K562 (cell line): ENCODE measurements at regions not wholly inside any gene's neighbourhood (a gene's known extent, or its start where the extent isn't known, plus 50 kb on each side); places are given as distances from the start of the nearest gene placed in this dataset.
A peak's percentile ranks its signal among the peaks of the same experiment; 100 is the strongest.

Source experiments
- ARHGAP35 ChIP-seq: fragments of 450-650 bp; IDR thresholded peaks from 2 replicates; pipeline ENCODE4 v1.6.1; 2018; ENCODE audit not compliant: partially characterized antibody
- CXXC5 ChIP-seq: fragments of 250-450 bp; sonication (Bioruptor Pico); IDR thresholded peaks from 2 replicates; pipeline ENCODE4 v1.8.0; 2022; ENCODE audit warnings: inconsistent platforms, mild to moderate bottlenecking, moderate library complexity
- HCFC1 ChIP-seq: IDR thresholded peaks from 2 replicates; pipeline ENCODE4 v1.6.1; 2012; ENCODE audit warnings: low read depth, low read length, improper control_type of control experiment
- HEY1 ChIP-seq: fragments of 250-450 bp; sonication (Bioruptor Pico); IDR thresholded peaks from 2 replicates; pipeline ENCODE4 v1.5.0; 2020; ENCODE audit warnings: mild to moderate bottlenecking, moderate library complexity, borderline replicate concordance
- LARP7 ChIP-seq: fragments of 450-650 bp; IDR thresholded peaks from 2 replicates; pipeline ENCODE4 v1.6.1; 2016
- POLR3G ChIP-seq: IDR thresholded peaks from 2 replicates; pipeline ENCODE4 v1.6.1; 2011; ENCODE audit not compliant: insufficient read length, insufficient replicate concordance; ENCODE audit errors: extremely low read depth
- PTBP1 ChIP-seq: fragments of 200-400 bp; formaldehyde crosslinking; IDR thresholded peaks from 2 replicates; pipeline ENCODE4 v1.6.1; 2017; ENCODE audit warnings: low read depth, low read length
- RBM15 ChIP-seq: fragments of 200-400 bp; formaldehyde crosslinking; IDR thresholded peaks from 2 replicates; pipeline ENCODE4 v1.6.1; 2018; ENCODE audit warnings: mild to moderate bottlenecking, low read length, moderate library complexity; ENCODE audit not compliant: insufficient read depth
- SP2 ChIP-seq: IDR thresholded peaks from 2 replicates; pipeline ENCODE4 v1.6.1; 2011; ENCODE audit warnings: mild to moderate bottlenecking, low read depth, low read length, moderate library complexity; ENCODE audit not compliant: poor library complexity, severe bottlenecking; ENCODE audit errors: extremely low read depth
- TAF1 ChIP-seq: IDR thresholded peaks from 2 replicates; pipeline ENCODE4 v1.6.1; 2011; ENCODE audit warnings: mild to moderate bottlenecking, low read length, moderate library complexity; ENCODE audit not compliant: insufficient read depth, control insufficient read depth, severe bottlenecking; ENCODE audit errors: extremely low read depth
- ZNF311 ChIP-seq: fragments of 250-450 bp; sonication (Bioruptor Pico); IDR thresholded peaks from 2 replicates; pipeline ENCODE4 v1.4.0; 2020; ENCODE audit warnings: mild to moderate bottlenecking, moderate library complexity
- TF ChIP-seq, protein P1 (sequence below), 3 experiments: IDR thresholded peaks in 2 of 3; conservative IDR thresholded peaks in 1 of 3; 2 replicates each; pipeline ENCODE4 v1.5.1; 2011 to 2012; ENCODE audit warnings: low read length in 3 of 3, mild to moderate bottlenecking in 3 of 3, control low read depth in 2 of 3, improper control_type of control experiment in 1 of 3, inconsistent platforms in 1 of 3, low read depth in 1 of 3, mixed read lengths in 1 of 3, moderate library complexity in 1 of 3; ENCODE audit not compliant: insufficient read depth in 2 of 3
- TF ChIP-seq, protein P2 (sequence below): fragments of 200-800 bp; sonication (Bioruptor generic); IDR thresholded peaks from 2 replicates; pipeline ENCODE4 v1.6.1; 2017; ENCODE audit warnings: missing genetic modification characterization, missing compliant biosample characterization

DNA sequence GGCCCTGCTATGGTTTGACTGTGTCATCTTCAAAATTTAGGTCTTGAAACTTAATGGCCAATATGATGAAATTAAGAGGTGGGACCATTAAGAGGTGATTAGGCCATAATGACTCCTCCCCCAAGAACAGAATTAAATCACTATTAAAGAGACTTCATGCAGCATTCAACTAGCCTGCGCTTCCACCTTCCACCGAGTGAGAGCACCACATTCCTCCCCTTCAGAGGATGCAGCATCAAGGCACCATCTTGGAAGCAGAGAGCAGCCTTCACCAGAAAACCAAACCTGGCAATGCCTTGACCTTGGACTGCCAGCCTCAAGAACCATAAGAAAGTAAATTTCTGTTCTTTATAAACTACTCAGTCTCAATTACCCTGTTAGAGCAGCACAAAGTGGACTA, 371.1 kb upstream of the NFE2L3 start:
- TF ChIP-seq HEY1, result no peak
- no peak for TF ChIP-seq HCFC1
- no peak for TF ChIP-seq RBM15
- no peak for TF ChIP-seq LARP7
- no peak for TF ChIP-seq POLR3G
- no peak for TF ChIP-seq CXXC5 (CRISPR knock-in tag)
- no peak for TF ChIP-seq SP2
- no peak for TF ChIP-seq PTBP1
- no peak for TF ChIP-seq ZNF311 (CRISPR knock-in tag)
- TF ChIP-seq, protein P1, sequence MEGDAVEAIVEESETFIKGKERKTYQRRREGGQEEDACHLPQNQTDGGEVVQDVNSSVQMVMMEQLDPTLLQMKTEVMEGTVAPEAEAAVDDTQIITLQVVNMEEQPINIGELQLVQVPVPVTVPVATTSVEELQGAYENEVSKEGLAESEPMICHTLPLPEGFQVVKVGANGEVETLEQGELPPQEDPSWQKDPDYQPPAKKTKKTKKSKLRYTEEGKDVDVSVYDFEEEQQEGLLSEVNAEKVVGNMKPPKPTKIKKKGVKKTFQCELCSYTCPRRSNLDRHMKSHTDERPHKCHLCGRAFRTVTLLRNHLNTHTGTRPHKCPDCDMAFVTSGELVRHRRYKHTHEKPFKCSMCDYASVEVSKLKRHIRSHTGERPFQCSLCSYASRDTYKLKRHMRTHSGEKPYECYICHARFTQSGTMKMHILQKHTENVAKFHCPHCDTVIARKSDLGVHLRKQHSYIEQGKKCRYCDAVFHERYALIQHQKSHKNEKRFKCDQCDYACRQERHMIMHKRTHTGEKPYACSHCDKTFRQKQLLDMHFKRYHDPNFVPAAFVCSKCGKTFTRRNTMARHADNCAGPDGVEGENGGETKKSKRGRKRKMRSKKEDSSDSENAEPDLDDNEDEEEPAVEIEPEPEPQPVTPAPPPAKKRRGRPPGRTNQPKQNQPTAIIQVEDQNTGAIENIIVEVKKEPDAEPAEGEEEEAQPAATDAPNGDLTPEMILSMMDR (IDR thresholded peaks at IDR 0.05 in 2 of 3, conservative IDR thresholded peaks at IDR 0.05 in 1 of 3; ENCODE audit: insufficient read depth in 2 of 3, low read depth in 1 of 3, low read length in 3 of 3), result peak in 2 of 3 experiments; percentile 41 to 53; a peak in 2 of 6 replicates
- TF ChIP-seq ARHGAP35, result no peak
- TF ChIP-seq, protein P2, sequence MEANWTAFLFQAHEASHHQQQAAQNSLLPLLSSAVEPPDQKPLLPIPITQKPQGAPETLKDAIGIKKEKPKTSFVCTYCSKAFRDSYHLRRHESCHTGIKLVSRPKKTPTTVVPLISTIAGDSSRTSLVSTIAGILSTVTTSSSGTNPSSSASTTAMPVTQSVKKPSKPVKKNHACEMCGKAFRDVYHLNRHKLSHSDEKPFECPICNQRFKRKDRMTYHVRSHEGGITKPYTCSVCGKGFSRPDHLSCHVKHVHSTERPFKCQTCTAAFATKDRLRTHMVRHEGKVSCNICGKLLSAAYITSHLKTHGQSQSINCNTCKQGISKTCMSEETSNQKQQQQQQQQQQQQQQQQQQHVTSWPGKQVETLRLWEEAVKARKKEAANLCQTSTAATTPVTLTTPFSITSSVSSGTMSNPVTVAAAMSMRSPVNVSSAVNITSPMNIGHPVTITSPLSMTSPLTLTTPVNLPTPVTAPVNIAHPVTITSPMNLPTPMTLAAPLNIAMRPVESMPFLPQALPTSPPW (CRISPR knock-in tag), result no peak
- no peak for TF ChIP-seq TAF1
